Hypothalamus (tissue), 51 donors: ENCODE measurements at regions not wholly inside any gene's neighbourhood (a gene's known extent, or its start where the extent isn't known, plus 50 kb on each side); places are given as distances from the start of the nearest gene placed in this dataset.

Source experiments
- DNase-seq, 51 donors: peaks; one replicate each; lab custom pipeline; 2025; lab: John Stamatoyannopoulos, UW

DNA sequence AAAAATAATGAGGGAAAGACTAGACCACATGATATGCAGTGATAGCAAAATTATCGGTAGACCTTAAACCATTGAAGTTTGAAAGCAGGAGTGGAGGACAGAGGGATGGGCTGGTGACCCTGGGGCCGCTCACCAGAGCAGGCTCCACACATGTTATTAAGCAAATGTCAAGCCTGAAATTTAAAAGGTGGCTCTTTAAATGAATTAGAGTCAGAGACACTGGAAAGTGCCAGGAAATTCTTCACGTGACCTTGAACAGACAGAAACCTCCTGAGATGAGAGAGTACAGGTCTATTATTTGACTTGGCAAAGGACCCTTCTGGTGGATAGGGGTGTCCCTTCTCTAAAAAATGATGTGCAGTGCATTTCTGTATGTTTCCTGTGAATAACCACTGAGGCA lies 111.0 kb upstream of the CPEB4 start:
- DNase-seq = no peak

DNA sequence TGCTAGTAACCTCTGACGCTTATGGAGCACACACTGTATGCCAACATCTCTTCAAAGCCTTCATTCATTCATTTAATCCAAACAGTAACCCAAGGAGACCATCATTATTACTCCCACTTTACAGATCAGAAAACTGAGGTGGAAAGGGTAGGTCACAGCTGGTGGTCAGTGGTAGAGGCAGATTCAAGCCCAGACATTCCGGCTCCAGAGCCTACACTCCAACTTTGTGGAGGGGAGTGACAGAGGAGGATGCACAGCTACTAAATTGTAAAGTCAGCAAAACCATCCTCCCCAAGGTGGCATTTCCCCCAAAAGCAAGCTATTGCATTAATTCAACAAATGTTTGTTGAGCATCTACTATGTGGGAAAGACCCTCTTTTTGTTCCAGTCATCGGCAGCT lies 110.5 kb upstream of the CPEB4 start:
- DNase-seq = no peak

- DNase-seq = no peak
These were observed 109.9 kb upstream of the CPEB4 start for GRCh38 chr5:173778152-173778782.

GRCh38 chr5:173778784-173779304 lies 109.3 kb upstream of the CPEB4 start:
- DNase-seq = no peak

GRCh38 chr5:173780235-173781234 lies 107.6 kb upstream of the CPEB4 start:
- DNase-seq = no peak

- DNase-seq = no peak
These were observed 106.7 kb upstream of the CPEB4 start for GRCh38 chr5:173781432-173781815.

DNA sequence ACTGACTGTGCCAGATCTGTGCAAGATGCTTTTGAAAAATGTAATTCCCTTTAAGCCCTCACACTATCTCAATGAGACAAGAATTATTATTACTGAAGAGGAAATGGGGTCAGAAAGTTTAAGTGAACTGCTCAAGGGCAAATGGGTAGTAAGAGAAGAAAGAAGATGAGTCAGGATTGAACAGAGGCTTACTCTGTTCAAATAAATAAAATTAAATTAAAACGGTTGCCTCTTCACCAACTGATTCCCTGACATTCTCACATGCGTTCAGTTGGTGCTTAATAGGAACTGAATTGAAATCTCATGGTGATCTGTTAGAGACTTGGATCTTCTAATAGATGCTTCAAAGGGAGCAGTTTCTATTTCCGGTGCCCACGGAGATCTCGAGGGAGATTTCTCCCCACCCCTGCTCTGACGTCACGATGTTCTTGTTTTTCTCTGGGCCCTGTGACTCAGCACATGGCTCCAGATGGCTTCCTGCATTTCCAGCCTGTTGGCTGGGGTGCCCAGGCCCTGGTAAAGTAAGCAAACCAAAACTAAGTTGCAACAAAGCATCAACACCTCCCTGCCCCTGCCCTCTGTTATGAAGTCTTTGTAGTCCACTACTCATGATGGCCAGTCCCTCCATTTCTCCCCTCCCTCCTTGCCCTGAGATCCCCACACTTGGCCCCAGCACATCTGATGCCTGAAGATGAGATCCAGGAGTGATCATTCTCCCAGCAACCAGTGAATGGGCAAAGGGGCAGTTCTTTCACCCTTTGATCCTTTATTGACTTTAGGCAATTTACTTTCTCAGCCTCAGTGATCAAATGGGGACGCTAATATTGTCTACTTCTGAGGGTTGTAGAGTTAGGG lies 106.1 kb upstream of the CPEB4 start:
- DNase-seq = peak in 43 of 51 donors; percentile 14 to 83 (median 50)

DNA sequence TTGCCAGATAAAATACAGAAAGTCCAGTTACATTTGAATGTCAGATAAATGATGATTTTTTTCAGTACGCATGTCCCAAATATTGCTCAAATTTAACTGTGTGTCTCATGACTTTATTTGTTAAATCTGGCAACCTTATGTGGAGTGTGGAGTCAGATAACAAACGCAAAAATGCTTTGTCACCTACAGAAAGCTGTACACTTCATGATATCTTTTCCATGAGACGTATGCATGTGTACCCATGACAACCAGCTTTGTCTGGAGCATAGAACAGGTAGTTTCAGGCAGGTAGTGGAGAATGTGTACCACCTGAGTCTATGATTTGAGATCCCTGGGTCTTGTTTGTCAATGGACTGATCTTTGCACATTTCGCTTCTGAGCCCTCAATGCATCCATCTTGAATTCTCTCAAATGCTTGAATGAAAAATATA lies 105.5 kb upstream of the CPEB4 start:
- no peak for DNase-seq

- DNase-seq = no peak
These were observed 104.8 kb upstream of the CPEB4 start for GRCh38 chr5:173783371-173783770.

DNA sequence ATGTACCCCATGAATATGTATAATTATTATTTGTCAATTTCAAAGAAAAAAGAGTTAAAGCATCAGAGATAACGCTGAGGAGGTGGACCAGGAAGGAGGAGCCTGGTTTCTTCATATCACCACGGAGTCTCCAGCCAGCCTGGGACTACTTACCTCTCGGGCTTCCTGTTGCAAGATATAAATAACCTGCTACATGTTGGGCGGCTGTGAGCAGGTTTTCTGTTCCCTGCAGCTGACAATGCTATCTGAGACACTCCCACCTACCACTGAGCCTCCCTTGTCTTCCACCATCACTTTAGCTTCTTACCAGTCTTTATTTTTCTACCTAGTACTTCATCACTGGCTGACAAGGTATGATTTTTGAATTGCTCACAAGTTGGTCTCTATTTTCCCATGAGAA lies 102.7 kb upstream of the CPEB4 start:
- no peak for DNase-seq

DNA sequence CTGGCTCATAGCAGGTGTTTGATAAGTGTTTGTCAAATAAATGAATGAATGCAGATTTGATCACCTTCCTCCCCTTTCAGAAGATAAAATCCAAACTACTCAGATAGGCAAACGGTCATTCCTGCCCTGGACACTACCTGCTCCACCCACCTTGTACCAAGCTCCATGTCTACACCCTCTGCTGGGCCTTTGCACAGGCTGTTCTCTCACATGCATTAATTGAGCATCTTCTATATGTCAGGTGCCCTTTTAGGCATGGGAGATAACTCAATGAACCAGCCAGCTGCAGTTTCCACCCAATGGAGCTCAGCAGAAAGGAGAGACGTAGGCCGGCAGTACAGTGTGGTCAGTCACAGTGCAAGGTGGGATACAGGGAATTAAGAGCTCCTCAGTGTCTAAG lies 102.3 kb upstream of the CPEB4 start:
- no peak for DNase-seq

DNA sequence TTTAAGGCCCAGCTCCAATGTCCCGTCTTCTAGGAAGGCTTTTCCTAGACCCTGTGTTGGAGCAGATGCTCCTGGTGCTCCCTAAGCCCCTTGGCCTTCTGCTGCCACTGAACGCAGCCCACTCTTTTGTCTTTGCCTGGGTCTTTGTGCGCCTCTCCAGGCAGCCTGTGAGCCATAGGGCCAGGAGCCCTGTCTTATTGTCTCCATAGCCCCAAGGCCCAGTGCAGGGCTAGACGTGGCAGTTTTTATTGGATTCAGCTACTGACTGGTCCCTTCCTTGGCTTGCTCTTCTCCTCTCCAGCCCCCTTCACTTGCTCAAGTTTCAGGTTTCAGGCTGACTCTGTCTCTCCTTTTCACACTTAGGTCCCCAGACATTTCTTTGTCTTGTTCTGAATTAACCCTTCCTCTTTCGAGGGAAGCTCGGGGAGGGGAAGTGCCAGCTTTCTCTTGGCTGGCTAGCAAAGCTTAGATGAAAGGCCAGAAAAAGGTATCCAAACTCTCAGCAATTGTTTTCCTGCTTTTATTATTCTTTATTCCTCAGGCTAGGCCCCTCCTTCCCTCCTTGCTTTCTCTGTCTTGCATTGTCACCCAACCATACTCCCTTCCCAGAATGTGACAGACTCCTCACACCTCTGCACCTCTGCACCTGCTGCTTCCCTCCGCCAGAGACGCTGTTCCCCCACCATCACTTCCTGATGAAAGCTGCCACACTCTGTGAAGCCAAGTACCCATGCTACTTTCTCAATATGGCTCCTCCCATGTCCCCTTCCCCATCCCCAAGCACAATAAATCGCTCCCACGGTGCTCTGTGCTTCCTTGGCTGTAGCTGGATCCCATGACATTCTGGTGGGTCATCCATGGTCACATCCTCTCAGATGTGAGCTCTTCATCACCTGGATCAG lies 101.6 kb upstream of the CPEB4 start:
- no peak for DNase-seq

DNA sequence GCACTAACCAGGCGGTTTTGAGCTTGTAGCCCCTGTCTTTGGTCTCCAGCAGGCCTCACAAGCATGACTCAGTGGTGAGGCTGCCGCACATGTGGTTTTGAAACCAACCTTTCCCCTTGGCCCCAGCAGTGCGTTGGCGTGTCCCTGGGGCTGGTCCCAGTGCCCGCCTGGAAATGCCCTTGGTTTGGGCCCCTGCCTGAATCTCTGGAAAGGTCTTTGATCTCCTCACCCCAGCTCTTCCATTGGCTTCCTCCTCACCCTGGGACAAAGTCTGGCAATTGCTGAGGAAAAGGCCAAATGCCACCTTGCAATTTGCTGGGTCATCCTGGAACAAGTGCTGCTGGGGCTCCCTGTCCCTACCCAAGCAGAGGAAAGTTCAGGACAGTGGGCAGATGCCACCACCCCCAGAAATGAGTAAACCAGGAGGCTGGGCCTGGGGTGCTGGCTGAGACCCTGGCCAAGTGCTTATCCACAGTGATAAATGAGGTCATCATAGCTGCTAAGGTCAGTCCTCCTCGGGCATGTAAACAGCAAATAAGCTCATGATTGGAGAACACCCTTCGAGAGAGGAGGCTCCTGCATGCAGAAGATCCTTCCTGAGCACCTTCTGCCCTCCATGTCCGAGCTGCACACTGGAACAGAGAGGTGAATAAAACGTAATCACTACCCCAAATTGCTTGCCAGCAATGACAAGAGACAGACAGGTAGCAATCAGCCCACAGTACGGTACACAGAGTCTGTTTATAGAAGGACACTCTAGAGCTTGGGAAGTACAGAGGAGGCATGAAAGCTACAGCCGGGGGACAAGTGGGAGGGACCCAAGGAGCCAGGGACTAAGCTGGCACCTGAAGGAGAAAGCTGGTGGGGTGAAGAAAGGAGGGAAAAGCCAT lies 98.9 kb upstream of the CPEB4 start:
- DNase-seq = no peak

DNA sequence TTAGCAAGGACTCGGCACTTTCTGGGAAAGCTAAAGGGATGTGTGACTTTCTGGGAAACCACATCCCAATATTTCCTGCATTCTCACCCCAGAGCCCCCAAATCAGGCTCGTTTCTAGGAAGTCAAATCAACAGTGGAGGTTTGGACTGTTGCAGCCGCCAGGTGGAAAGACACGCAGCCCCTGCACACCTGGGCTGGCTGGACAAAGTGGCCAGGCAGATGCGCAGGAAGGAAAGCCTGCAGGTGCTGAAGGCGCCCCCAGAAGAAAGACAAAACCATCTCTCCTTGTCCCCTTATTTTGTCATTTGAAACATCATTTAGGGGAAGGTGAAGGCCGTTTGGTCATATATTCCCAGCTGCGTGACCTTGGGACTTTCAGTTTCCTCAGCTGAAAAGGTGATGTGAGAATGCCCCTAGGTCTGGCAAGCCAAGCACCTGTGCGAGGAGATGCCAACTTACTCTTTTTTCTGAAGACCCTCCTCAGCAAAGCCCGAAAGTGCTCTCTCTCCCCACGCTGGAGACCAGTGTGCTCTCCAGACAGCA lies 97.9 kb upstream of the CPEB4 start:
- no peak for DNase-seq

DNA sequence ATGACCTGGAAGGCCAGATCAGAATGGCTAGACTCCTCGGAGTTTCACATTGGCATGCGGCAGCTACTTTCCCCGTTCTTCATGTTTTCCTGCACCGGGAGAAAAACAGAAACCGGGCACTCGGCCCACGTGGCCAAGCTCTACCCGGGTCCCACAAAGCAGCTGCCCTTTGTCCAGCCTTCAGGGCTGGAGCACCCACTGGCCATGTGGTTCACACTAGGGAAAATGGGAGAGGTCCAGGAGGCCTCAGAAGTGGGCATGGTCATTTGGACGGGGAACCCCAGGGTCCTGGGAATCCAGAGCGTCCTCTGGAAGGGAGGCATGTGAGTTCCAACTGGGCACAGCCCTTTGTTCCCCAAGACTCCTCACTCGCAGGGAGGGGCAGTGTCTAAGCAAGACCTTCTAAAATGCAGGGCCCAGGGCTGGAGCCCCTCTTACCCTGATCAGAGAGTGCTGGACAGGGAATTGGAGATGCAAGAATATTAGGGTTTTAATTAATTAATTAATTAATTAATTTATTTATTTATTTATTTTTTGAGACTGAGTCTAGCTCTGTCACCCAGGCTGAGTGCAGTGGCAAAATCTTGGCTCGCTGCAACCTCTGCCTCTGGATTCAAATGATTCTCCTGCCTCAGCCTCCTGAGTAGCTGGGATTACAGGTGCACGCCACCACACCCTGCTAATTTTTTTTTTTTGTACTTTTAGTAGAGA lies 97.2 kb upstream of the CPEB4 start:
- DNase-seq = peak in 1 of 51 donors; percentile 11

- no peak for DNase-seq
These were observed 96.3 kb upstream of the CPEB4 start for GRCh38 chr5:173791878-173792277.

DNA sequence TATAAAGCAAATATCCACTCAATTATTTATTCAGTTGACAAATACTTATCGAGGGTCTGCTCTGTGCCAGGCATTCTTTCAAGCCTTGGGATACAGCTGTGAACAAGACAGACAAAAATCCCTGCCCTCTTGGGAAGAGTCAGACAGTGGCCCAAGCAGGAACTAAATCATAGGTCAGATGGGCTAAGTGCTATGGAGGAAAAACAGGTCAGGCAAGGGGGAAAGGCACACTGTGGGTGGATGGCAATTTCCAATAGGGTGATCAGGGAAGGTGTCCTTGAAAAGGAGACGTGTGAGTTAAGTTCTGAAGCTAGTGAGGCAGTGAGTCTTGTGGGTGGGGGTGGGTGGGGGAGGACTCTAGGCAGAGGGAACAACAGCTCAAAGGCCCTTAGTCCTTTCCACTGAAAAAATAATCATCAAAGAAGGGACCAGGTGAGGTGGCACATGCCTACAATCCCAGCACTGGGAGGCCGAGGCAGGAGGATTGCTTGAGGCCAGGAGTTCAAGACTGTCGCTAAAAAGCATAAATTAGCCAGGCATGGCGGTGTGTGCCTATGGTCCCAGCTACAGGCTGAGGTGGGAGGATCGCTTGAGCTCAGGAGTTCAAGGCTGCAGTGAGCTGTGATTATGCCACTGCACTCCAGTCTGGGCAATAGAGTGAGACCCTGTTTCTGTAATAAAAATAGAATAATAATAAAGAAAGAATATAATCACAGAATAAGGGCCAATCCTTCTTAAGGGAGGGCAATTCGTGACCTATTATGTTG lies 95.2 kb upstream of the CPEB4 start:
- no peak for DNase-seq
